H1 (cell line): ENCODE measurements at regions not wholly inside any gene's neighbourhood (a gene's known extent, or its start where the extent isn't known, plus 50 kb on each side); places are given as distances from the start of the nearest gene placed in this dataset.
"Not testable (repeated sequence)": the region's sequence is repeated elsewhere in the genome, so short reads cannot be mapped to it uniquely, and the experiment has no call there.

Source experiments
- ATF2 ChIP-seq: IDR thresholded peaks from 2 replicates; pipeline ENCODE4 v1.6.1; 2012; ENCODE audit warnings: low read length, inconsistent platforms
- RNF2 ChIP-seq: fragments of 200-900, 300-1000 bp; sonication (generic); IDR thresholded peaks from 2 replicates; pipeline ENCODE4 v1.7.1; 2016; ENCODE audit warnings: borderline replicate concordance, low read depth, mild to moderate bottlenecking, antibody characterized with exemption, low read length; ENCODE audit not compliant: poor library complexity, severe bottlenecking; ENCODE audit errors: missing control alignments
- TAF1 ChIP-seq: IDR thresholded peaks from 2 replicates; pipeline ENCODE4 v1.6.1; 2011; ENCODE audit warnings: mild to moderate bottlenecking, low read depth, low read length
- TF ChIP-seq, protein P1 (sequence below), 3 experiments: IDR thresholded peaks; 1 replicate in 2 of 3; 2 replicates in 1 of 3; pipeline versions ENCODE4 v1.5.1 to v1.6.1; 2011; ENCODE audit warnings: low read length in 3 of 3, mild to moderate bottlenecking in 3 of 3, inconsistent platforms in 2 of 3, low read depth in 1 of 3, moderate library complexity in 1 of 3; ENCODE audit not compliant: insufficient read depth in 1 of 3; ENCODE audit errors: control extremely low read depth in 1 of 3

DNA sequence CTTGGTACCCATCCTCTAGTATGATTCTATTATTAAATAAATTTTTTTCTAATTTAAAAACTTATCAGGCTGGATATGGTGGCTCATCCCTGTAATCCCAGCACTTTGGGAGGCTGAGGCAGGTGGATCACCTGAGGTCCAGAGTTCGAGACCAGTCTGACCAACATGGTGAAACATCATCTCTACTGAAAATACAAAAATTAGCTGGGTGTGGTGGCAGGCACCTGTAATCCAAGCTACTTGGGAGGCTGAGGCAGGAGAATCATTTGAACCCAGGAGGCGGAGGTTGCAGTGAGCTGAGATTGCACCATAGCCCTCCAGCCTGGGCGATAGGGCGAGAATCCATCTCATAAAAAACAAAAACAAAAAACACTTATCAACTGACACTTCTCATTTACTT lies 639.0 kb downstream of the IRS1 start:
- not testable (repeated sequence) for TF ChIP-seq RNF2, TAF1, ATF2
- TF ChIP-seq, protein P1, sequence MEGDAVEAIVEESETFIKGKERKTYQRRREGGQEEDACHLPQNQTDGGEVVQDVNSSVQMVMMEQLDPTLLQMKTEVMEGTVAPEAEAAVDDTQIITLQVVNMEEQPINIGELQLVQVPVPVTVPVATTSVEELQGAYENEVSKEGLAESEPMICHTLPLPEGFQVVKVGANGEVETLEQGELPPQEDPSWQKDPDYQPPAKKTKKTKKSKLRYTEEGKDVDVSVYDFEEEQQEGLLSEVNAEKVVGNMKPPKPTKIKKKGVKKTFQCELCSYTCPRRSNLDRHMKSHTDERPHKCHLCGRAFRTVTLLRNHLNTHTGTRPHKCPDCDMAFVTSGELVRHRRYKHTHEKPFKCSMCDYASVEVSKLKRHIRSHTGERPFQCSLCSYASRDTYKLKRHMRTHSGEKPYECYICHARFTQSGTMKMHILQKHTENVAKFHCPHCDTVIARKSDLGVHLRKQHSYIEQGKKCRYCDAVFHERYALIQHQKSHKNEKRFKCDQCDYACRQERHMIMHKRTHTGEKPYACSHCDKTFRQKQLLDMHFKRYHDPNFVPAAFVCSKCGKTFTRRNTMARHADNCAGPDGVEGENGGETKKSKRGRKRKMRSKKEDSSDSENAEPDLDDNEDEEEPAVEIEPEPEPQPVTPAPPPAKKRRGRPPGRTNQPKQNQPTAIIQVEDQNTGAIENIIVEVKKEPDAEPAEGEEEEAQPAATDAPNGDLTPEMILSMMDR (IDR thresholded peaks at IDR 0.05; ENCODE audit: control extremely low read depth in 1 of 3, insufficient read depth in 1 of 3, low read depth in 1 of 3, low read length in 3 of 3): not testable (repeated sequence)
